OCI-M2 (cell line): ENCODE measurements at regions not wholly inside any gene's neighbourhood (a gene's known extent, or its start where the extent isn't known, plus 50 kb on each side); places are given as distances from the start of the nearest gene placed in this dataset.
"Not testable (repeated sequence)": the region's sequence is repeated elsewhere in the genome, so short reads cannot be mapped to it uniquely, and the experiment has no call there.

ENCODE experiments used
- DNase-seq: peaks from one replicate; lab custom pipeline; 2025; ENCODE audit not compliant: unreplicated experiment; lab: John Stamatoyannopoulos, UW

GRCh38 chr5:25238720-25239119, 593.9 kb upstream of the CDH10 start:
- not testable (repeated sequence) for DNase-seq

- no peak for DNase-seq
Observed at GRCh38 chr5:25224316-25224982, 579.7 kb upstream of the CDH10 start.

GRCh38 chr5:25199902-25200301, 555.1 kb upstream of the CDH10 start:
- not testable (repeated sequence) for DNase-seq

- no peak for DNase-seq
Observed at GRCh38 chr5:25190521-25191000, 545.8 kb upstream of the CDH10 start.

- no peak for DNase-seq
Observed at GRCh38 chr5:25181249-25181648, 536.5 kb upstream of the CDH10 start.

- DNase-seq = not testable (repeated sequence)
Observed at GRCh38 chr5:25162616-25163015, 517.8 kb upstream of the CDH10 start.

GRCh38 chr5:25160891-25161290, 516.1 kb upstream of the CDH10 start:
- no peak for DNase-seq

GRCh38 chr5:25150819-25151218, 506.0 kb upstream of the CDH10 start:
- no peak for DNase-seq

GRCh38 chr5:25128606-25129005, 483.8 kb upstream of the CDH10 start:
- DNase-seq = no peak

GRCh38 chr5:25119650-25120049, 474.9 kb upstream of the CDH10 start:
- DNase-seq = no peak

GRCh38 chr5:25107853-25108252, 463.1 kb upstream of the CDH10 start:
- no peak for DNase-seq

- no peak for DNase-seq
Observed at GRCh38 chr5:25099538-25099937, 454.8 kb upstream of the CDH10 start.

- DNase-seq = no peak
Observed at GRCh38 chr5:25095261-25095660, 450.5 kb upstream of the CDH10 start.

- DNase-seq = no peak
Observed at GRCh38 chr5:25094219-25094618, 449.4 kb upstream of the CDH10 start.

- DNase-seq = no peak
Observed at GRCh38 chr5:25091921-25092320, 447.1 kb upstream of the CDH10 start.

GRCh38 chr5:25090854-25091253, 446.1 kb upstream of the CDH10 start:
- DNase-seq = no peak

- no peak for DNase-seq
Observed at GRCh38 chr5:25090275-25090674, 445.5 kb upstream of the CDH10 start.

- not testable (repeated sequence) for DNase-seq
Observed at GRCh38 chr5:25088689-25089088, 443.9 kb upstream of the CDH10 start.

- not testable (repeated sequence) for DNase-seq
Observed at GRCh38 chr5:25083261-25083660, 438.5 kb upstream of the CDH10 start.

GRCh38 chr5:25066239-25066638, 421.5 kb upstream of the CDH10 start:
- no peak for DNase-seq

GRCh38 chr5:25064306-25064705, 419.5 kb upstream of the CDH10 start:
- no peak for DNase-seq

GRCh38 chr5:25060575-25060974, 415.8 kb upstream of the CDH10 start:
- no peak for DNase-seq

GRCh38 chr5:25056836-25057235, 412.1 kb upstream of the CDH10 start:
- DNase-seq = no peak
